ENCODE measurements at regions not wholly inside any gene's neighbourhood (a gene's known extent, or its start where the extent isn't known, plus 50 kb on each side); places are given as distances from the start of the nearest gene placed in this dataset.

DNA sequence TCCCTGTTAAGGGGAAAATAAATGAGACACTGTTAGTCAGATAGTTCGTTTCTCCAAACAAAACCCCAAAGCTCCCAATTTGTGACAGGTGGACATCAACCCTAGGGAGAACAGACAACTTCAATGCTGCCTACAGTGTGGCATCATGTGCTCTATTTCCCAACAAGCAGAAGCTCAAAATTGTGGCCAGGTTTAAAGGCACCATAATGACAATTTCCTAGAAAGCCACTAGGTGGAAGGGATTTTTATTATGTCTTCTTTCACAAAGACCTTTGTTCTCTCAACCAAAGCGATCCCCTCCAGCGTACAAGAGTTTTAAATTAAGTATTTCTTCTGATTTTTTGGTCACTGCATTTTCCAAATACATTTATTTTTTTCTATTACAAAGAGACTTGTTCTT lies 88.0 kb upstream of the MBIP start:
- DNase-seq = no peak

DNA sequence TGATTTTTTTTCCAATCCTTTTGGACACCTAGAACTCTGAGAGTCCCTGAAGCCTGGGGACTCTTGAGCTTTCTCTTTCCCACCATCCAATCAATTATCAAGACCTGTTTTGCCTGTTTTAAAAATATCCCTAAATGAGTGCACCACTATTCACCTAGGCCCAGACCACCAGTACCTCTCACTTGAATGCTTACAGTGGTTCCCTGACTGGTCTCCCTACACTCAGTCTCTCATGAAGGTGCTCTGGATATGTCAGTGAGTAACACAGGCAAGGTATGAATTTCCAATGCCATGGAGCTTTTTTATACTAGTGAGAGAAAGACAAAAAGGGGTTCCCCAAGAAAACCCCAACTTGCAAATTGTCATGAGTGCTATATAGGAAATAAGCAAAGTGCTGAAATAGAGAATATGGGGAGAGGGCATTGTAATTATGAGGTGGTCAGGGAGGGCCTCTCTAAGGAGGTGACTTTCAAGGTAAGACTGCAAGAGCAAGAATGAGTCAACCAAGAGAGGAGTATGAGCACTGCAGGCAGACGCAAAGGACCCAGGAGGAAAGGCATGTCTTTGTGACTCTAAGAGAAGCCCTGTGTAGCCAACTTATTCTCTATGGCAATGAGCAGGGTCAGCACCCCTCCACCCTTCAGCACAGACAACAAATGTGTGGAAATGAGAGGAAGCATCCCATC lies 85.3 kb upstream of the MBIP start:
- no peak for DNase-seq

DNA sequence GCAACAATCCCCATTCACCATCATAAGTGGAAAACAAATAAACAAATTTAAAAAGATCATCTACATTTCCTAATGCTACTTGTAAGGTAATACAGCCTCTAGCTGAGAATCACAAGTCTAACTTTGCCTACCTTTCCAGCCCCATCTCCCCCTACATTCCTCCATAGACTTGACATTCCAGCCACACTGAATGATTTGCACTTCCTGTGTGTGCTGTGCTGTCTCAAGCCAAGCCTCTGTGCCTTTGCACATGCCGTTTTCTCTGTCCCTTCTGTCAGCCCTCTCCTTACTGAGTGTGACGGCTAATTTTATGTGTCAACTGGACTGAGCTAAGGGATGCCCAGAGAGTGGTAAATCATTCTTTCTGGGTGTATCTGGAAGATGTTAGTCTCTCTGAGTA lies 82.4 kb upstream of the MBIP start:
- DNase-seq = no peak

DNA sequence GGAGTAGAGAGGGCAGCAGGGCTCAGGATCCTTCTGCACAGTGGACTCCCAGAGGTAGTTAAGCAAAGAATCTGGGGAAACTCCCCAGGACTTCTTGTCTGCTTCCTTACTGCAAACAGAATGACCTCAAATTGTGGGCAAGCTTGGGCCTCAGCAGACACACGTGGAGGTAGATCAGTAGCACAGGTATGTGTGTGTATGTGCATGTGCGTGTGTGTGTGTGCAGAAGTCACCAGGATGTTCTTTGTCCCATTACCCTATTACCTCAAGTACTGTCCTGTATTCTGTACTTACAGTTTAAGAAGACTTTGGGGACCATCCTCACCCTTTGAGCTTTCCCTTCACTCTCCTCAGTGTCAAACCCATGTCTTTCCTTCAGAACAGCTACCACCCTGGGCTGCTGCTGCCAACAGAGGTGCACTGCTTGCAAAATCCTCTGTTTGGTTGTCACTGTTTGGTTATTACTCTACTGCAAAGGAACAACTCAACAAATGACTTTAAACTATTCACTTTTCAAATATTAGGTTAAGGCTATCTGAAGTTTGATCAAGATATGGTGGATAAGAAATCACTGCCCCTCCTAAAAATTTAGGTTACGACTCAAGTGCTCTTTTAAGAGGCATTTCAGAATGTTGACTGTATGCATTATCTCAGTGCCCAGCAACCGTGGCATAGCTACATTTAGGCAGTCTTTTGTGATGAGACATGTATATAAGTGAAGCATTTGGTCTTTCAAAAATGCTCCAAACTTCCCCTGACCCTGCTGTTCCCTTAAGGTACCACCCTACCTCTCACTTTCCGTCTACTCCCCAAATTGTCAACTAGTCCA lies 78.2 kb upstream of the MBIP start:
- no peak for DNase-seq

DNA sequence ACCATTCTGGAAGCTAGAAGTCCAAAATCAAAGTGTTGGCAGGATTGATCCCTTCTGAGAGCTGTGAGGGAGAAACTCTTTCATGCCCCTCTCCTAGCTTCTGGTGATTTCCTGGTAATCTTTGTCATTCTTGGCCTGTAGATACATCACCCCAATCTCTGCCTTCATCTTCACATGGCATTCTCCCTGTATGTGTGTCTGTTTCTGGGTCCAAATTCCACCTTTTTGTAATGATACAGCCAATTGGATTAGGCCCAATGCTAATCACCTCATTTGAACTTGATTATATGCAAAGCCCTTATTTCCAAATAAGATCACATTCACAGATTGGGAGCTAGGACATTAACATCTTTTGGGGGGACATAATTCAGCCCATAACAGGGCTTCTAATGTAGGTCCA lies 76.9 kb upstream of the MBIP start:
- no peak for DNase-seq

DNA sequence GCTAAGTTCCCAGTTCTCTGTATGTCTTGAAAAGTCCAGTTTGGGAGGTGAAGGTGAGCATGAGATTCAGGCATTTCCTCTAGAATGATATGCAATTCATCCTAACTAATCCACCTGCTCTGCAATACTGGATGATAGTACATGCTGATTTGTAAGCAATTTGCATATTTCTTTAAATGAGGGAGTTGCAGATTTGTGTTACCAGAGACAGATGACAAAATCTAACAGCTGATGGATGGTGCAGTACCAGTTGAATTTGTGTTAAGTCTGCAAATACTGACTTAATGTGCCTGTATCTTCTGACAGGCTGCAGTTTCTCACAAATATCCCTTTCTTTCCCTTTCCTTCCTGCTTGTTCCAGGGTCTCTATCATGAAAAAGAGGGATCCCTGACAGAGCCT lies 76.4 kb upstream of the MBIP start:
- DNase-seq = no peak

DNA sequence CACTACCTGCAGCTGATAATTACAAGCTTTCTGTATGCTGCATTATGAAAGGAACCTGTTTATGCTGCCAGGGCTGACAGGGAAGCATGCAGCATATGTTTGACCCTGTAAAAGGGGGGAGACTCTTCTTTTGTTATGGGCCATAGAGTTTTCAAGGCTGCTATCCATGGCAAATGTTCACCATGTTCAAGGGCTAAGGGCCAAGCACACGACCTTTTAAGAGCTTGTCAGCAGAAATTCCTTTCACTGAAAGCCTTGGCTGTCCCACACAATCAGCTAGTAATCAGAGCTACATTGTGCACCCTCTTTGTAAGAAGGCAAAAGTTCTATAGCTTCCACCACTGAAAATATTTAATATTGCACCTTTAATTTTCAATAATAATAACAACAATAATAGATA lies 74.2 kb upstream of the MBIP start:
- no peak for DNase-seq

DNA sequence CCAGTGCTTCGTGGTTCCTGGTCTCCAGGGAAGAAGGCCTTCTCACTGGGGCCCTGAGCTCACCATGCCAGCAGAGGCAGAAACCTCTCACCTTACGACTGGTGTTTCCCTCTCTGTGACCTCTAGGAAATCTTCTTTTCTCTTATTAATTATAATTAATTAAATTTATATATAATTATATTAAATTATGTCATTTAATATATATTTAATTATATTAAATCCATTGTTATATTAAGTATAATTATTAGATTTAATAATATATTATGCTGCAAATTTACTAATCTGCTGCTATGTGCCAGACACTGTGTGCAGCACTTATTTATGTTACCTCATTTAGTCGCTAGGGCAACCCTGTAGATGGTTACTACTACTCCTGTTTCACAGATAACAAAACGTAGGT lies 70.3 kb upstream of the MBIP start:
- DNase-seq = no peak

DNA sequence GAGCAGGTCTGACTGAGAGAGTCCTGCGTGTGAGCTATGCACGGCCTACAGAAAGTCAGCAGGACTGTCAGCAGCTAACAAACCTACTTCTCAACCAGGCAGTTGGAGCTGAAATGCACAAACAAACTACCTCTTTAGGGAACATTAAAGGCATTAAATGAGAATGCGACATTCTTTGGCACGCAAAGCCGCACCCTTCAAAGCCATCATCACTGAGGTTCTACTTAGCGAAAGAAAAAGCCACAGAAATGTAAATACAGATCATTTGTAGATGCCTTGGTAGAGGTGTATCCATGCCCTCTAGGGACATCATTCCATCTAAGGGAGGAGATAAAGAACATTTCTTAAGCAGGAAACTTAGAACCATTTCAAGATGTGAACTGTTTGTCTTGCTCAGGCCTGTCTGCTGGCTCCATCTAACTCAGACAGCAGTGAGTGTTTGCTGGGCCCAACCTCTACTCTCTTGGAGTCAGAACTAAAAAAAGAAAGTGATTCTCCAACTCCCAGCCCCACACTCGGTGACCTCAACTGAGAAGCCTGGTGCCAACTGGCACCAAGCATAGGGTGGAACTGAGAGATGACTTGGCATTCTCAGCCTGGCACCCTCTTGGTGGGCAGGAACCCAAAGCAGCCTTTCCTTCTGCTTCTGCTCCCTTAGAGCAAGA lies 63.5 kb upstream of the MBIP start:
- no peak for DNase-seq

DNA sequence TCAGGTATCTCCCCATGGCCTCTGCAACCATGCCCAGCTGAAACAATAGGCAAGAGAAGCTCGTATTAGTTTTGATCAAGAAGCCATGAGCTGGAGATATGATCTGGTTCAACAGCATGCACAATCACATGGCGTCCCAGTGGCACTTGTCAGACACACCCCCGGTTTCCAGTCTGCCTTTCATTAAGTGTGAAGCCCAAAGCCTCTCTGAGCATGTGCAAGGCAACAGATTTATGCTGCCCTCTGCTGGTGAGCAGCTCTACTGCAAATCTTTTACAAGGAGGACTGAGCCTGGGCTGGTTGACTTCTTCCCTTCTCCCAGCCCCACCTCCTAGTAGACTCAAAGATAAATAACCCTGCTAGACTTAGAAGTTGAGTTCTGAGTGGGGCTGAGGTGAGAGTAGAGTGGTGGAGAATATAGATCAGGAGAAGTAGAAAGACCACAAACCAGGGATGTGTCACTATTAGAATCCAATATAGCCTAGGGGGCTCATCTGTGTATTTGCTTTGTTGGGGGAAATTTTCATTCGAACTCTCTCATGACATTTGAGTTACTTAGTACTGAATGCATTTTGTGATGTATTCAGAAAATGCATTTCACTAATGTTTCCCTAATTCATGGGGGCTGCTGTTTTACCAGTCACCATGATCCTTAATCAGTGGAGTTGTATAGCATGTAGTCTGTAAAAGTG lies 53.7 kb upstream of the MBIP start:
- DNase-seq = peak; percentile 85

Measured in DMS153 (cell line).